Activated CD4-positive, alpha-beta memory T cell treated with anti-CD3 and anti-CD28 coated beads, Interleukin-2, amount 10 ng/mL, durations not matched to agents 7 days and 5 days (primary cell): ENCODE measurements at regions not wholly inside any gene's neighbourhood (a gene's known extent, or its start where the extent isn't known, plus 50 kb on each side); places are given as distances from the start of the nearest gene placed in this dataset.
"Not testable (repeated sequence)": the region's sequence is repeated elsewhere in the genome, so short reads cannot be mapped to it uniquely, and the experiment has no call there.

Source experiments
- CTCF ChIA-PET: fragments of 350-600 bp; sonication (Branson Sonifier 250); formaldehyde crosslinking; loops from one replicate; lab custom pipeline; 2021; ENCODE audit warnings: antibody characterized with exemption, inconsistent platforms; lab: Charles Lee
- POLR2A ChIA-PET: fragments of 350-600 bp; sonication (Branson Sonifier 250); formaldehyde crosslinking; loops from one replicate; lab custom pipeline; 2021; ENCODE audit warnings: antibody characterized with exemption; lab: Charles Lee
- DNase-seq: peaks from one replicate; pipeline ENCODE4 v3.0.0-alpha.2; 2020
- H3K27ac Mint-ChIP-seq: one replicate; pipeline ENCODE4 v1.8.0; 2021; ENCODE audit warnings: mild to moderate bottlenecking, mixed read lengths
- H3K27me3 Mint-ChIP-seq: one replicate; pipeline ENCODE4 v1.8.0; 2021; ENCODE audit warnings: mixed read lengths
- H3K36me3 Mint-ChIP-seq: one replicate; pipeline ENCODE4 v1.8.0; 2021; ENCODE audit warnings: low read depth, mixed read lengths
- H3K4me1 Mint-ChIP-seq: one replicate; pipeline ENCODE4 v1.8.0; 2021; ENCODE audit warnings: mixed read lengths
- H3K4me3 Mint-ChIP-seq: one replicate; pipeline ENCODE4 v1.8.0; 2021; ENCODE audit warnings: mild to moderate bottlenecking, mixed read lengths
- H3K9me3 Mint-ChIP-seq: one replicate; pipeline ENCODE4 v1.8.0; 2021; ENCODE audit warnings: mixed read lengths

GRCh38 chr9:73265876-73266275, 114.2 kb downstream of the ANXA1 start:
- POLR2A ChIA-PET, result no interaction called here
- CTCF ChIA-PET, result no interaction called here
- no peak for DNase-seq
- Mint-ChIP-seq H3K27ac (no peak overlapping the region), H3K9me3 (no peaks in the 10 kb centered on the region), H3K36me3 (no peaks in the 10 kb centered on the region), H3K4me3 (no peak overlapping the region), H3K27me3 (no peaks in the 10 kb centered on the region), H3K4me1 (no peaks in the 10 kb centered on the region)

DNA sequence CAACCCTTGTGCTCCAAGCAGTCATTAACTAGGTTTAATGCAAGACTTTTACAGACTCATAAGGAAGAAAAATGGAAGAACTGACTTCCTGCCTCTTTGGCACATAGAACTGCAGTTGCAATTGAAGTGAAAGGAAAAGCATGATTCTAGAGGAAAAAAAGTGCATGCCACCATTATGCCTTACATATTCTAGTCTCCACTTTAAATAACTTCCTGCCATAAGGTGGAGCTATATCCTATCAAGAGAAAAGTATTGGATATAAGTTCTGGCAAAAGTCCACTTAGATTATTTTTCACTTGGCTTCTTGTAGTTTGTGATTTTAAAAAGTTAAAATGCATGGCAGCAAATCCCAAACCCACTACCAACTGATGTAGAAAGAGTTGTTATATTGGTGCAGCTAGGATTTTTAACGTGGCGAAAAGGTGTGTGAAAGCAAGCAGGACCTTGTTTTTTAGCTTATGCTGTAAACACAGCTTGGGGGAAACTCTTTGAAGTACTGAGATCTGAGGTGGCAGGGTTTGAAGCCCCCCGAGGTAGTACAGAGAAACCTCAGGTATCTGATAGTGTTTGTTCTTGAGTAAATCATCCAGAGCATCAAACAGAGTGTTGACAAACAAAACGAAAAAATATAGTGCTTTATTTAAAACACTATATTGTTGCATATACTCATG, 117.9 kb downstream of the ANXA1 start:
- no peaks in the 10 kb centered on the region for H3K36me3 Mint-ChIP-seq
- DNase-seq, result no peak
- POLR2A ChIA-PET, result no interaction called here
- H3K4me3 Mint-ChIP-seq, result no peak overlapping the region
- H3K27me3 Mint-ChIP-seq, result no peaks in the 10 kb centered on the region
- no peak overlapping the region for H3K27ac Mint-ChIP-seq
- CTCF ChIA-PET, result interaction anchor here (1.3 kb wide), 1 partner anchor 9 kb away, joined by 3 read pairs; no protein-coding TSS in a partner anchor
- H3K9me3 Mint-ChIP-seq, result no peaks in the 10 kb centered on the region
- H3K4me1 Mint-ChIP-seq, result no peaks in the 10 kb centered on the region

GRCh38 chr9:73270967-73271721, 119.5 kb downstream of the ANXA1 start:
- CTCF ChIA-PET, result no interaction called here
- no peak overlapping the region for H3K4me3 Mint-ChIP-seq
- no peaks in the 10 kb centered on the region for H3K9me3 Mint-ChIP-seq
- H3K27me3 Mint-ChIP-seq, result no peaks in the 10 kb centered on the region
- no peaks in the 10 kb centered on the region for H3K36me3 Mint-ChIP-seq
- no peak overlapping the region for H3K27ac Mint-ChIP-seq
- H3K4me1 Mint-ChIP-seq, result no peaks in the 10 kb centered on the region
- no peak for DNase-seq
- POLR2A ChIA-PET, result no interaction called here

- CTCF ChIA-PET, result no interaction called here
- H3K36me3 Mint-ChIP-seq, result no peaks in the 10 kb centered on the region
- no peak overlapping the region for H3K27ac Mint-ChIP-seq
- H3K9me3 Mint-ChIP-seq, result no peaks in the 10 kb centered on the region
- DNase-seq, result no peak
- H3K4me3 Mint-ChIP-seq, result no peak overlapping the region
- POLR2A ChIA-PET, result no interaction called here
- no peaks in the 10 kb centered on the region for H3K4me1 Mint-ChIP-seq
- H3K27me3 Mint-ChIP-seq, result no peaks in the 10 kb centered on the region
Measured at GRCh38 chr9:73280113-73280512, 128.4 kb downstream of the ANXA1 start.

- DNase-seq, result no peak
- Mint-ChIP-seq H3K4me1 (no peaks in the 10 kb centered on the region), H3K27ac (no peak overlapping the region), H3K9me3 (no peaks in the 10 kb centered on the region), H3K4me3 (no peak overlapping the region), H3K27me3 (no peaks in the 10 kb centered on the region), H3K36me3 (no peaks in the 10 kb centered on the region)
- ChIA-PET POLR2A (no interaction called here), CTCF (no interaction called here)
Measured at GRCh38 chr9:73284377-73284776, 132.7 kb downstream of the ANXA1 start.

- Mint-ChIP-seq H3K27ac (no peak overlapping the region), H3K27me3 (no peaks in the 10 kb centered on the region), H3K9me3 (peaks cover 5% of the 10 kb centered on the region), H3K4me3 (no peak overlapping the region), H3K36me3 (no peaks in the 10 kb centered on the region), H3K4me1 (no peaks in the 10 kb centered on the region)
- ChIA-PET POLR2A (no interaction called here), CTCF (no interaction called here)
- DNase-seq, result no peak
Measured at GRCh38 chr9:73294336-73294735, 142.7 kb downstream of the ANXA1 start.

DNA sequence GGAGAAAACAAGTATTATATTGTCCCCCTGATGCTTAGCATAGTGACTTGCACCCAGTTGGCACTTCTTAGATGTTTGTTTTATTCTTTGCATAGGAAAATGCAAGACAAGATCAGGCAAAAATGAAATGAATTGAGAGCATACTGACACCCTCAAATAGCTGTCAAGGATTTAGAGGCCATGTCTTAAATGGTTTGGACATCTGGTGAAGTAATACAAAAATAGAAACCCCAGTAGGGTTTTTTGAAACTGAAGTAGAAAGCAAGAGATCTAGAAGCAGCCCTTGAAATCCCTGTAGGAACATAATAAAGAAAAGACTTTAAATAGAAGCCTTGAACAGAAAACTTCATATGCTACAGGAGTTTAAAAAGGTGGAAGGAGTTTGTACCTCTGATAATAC, 174.3 kb downstream of the ANXA1 start:
- no peaks in the 10 kb centered on the region for H3K36me3 Mint-ChIP-seq
- no peak for DNase-seq
- no peaks in the 10 kb centered on the region for H3K9me3 Mint-ChIP-seq
- H3K4me3 Mint-ChIP-seq, result no peak overlapping the region
- no peaks in the 10 kb centered on the region for H3K4me1 Mint-ChIP-seq
- ChIA-PET POLR2A (no interaction called here), CTCF (no interaction called here)
- no peak overlapping the region for H3K27ac Mint-ChIP-seq
- no peaks in the 10 kb centered on the region for H3K27me3 Mint-ChIP-seq

DNA sequence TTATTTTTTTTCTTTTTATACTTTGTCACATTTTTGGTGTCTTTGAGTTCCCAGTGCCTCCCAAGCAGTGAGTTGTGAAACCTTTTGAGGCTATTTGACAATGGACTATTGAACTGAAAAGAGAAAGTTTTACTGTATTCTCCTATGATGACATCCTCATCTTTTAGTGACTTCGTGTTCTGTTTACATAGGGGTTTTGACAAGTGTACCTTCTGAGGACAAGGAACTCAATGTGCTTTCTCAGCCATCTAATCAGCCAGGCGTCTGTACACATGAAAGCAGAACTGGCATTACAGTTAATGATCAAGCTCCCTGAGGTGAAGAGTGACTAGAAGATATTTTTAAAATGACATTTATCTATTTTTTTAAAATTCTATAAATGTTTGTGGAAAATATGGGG, 175.5 kb downstream of the ANXA1 start:
- DNase-seq, result no peak
- Mint-ChIP-seq H3K4me3 (no peak overlapping the region), H3K27me3 (no peaks in the 10 kb centered on the region), H3K4me1 (no peaks in the 10 kb centered on the region), H3K9me3 (no peaks in the 10 kb centered on the region), H3K27ac (no peak overlapping the region), H3K36me3 (no peaks in the 10 kb centered on the region)
- ChIA-PET POLR2A (no interaction called here), CTCF (no interaction called here)

DNA sequence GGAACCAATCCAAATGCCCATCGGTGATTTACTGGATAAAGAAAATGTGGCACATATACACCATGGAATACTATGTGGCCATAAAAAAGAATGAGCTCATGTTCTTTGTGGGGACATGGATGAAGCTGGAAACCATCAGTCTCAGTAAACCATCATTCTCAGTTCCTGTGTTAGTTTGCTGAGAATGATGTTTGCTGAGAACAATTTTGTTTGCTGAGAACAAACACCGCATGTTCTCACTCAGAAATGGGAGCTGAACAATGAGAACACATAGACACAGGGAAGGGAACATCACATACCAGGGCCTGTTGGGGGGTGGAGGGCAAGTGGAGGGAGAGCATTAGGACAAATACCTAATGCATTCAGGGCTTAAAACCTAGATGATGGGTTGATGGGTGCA, 185.5 kb downstream of the ANXA1 start:
- H3K27me3 Mint-ChIP-seq, DNase-seq, H3K4me3 Mint-ChIP-seq, CTCF ChIA-PET, H3K4me1 Mint-ChIP-seq, H3K9me3 Mint-ChIP-seq, POLR2A ChIA-PET, H3K36me3 Mint-ChIP-seq, H3K27ac Mint-ChIP-seq: not testable (repeated sequence)

GRCh38 chr9:73344060-73344459, 192.4 kb downstream of the ANXA1 start:
- H3K9me3 Mint-ChIP-seq, result no peaks in the 10 kb centered on the region
- H3K27ac Mint-ChIP-seq, result no peak overlapping the region
- POLR2A ChIA-PET, result no interaction called here
- H3K4me1 Mint-ChIP-seq, result no peaks in the 10 kb centered on the region
- no peak overlapping the region for H3K4me3 Mint-ChIP-seq
- DNase-seq, result no peak
- CTCF ChIA-PET, result no interaction called here
- no peaks in the 10 kb centered on the region for H3K27me3 Mint-ChIP-seq
- no peaks in the 10 kb centered on the region for H3K36me3 Mint-ChIP-seq

GRCh38 chr9:73347123-73347522, 195.5 kb downstream of the ANXA1 start:
- no peaks in the 10 kb centered on the region for H3K36me3 Mint-ChIP-seq
- no peak overlapping the region for H3K27ac Mint-ChIP-seq
- no peak for DNase-seq
- no peaks in the 10 kb centered on the region for H3K9me3 Mint-ChIP-seq
- no peaks in the 10 kb centered on the region for H3K27me3 Mint-ChIP-seq
- H3K4me3 Mint-ChIP-seq, result no peak overlapping the region
- H3K4me1 Mint-ChIP-seq, result no peaks in the 10 kb centered on the region
- CTCF ChIA-PET, result no interaction called here
- POLR2A ChIA-PET, result no interaction called here

DNA sequence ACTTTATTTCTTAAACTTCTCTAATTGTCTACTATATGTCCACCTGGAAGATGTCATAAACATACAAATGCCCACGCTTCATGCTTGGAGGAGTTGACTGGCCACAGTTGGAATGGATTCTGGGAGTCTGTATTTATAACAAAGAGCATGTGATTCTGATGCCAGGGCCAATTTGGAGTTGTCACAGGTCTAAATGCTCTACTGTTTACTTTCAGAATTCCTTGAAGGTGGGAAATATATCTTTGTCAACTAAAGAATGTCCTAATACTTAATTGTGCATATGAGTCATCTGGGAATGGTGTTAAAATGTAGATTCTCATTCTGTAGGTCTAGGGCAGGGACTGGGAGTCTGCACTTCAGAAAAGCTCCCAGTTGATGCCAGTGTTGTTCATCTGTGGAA, 196.1 kb downstream of the ANXA1 start:
- POLR2A ChIA-PET, result no interaction called here
- no peak overlapping the region for H3K4me3 Mint-ChIP-seq
- H3K4me1 Mint-ChIP-seq, result no peaks in the 10 kb centered on the region
- no peak overlapping the region for H3K27ac Mint-ChIP-seq
- H3K27me3 Mint-ChIP-seq, result no peaks in the 10 kb centered on the region
- CTCF ChIA-PET, result no interaction called here
- no peaks in the 10 kb centered on the region for H3K9me3 Mint-ChIP-seq
- no peaks in the 10 kb centered on the region for H3K36me3 Mint-ChIP-seq
- DNase-seq, result no peak

DNA sequence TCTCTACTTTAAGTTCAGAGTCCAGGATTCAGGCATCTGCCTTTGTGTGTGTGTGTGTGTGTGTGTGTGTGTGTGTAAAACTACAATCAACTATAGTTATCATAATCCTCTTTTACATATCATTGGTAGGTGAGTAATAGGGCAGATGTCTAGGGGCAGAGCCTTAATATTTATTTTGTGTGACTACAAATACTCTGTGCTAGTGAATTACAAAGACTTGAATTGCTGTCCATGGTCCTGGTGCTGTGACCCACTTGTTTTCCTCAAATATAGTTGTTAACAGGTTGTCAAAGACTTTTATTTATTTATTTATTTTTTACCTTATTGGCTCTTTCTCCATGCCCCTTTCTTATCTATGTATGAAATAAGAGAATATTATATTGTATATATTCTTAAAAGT, 196.8 kb downstream of the ANXA1 start:
- Mint-ChIP-seq H3K36me3 (no peaks in the 10 kb centered on the region), H3K4me1 (no peaks in the 10 kb centered on the region), H3K27me3 (no peaks in the 10 kb centered on the region), H3K9me3 (no peaks in the 10 kb centered on the region), H3K4me3 (no peak overlapping the region), H3K27ac (no peak overlapping the region)
- no peak for DNase-seq
- ChIA-PET POLR2A (no interaction called here), CTCF (no interaction called here)

- H3K27me3 Mint-ChIP-seq, result no peaks in the 10 kb centered on the region
- H3K27ac Mint-ChIP-seq, result no peak overlapping the region
- no peaks in the 10 kb centered on the region for H3K4me1 Mint-ChIP-seq
- no peak for DNase-seq
- no peak overlapping the region for H3K4me3 Mint-ChIP-seq
- POLR2A ChIA-PET, result no interaction called here
- CTCF ChIA-PET, result no interaction called here
- H3K36me3 Mint-ChIP-seq, result no peaks in the 10 kb centered on the region
- H3K9me3 Mint-ChIP-seq, result no peaks in the 10 kb centered on the region
Measured at GRCh38 chr9:73349476-73349875, 197.8 kb downstream of the ANXA1 start.
